A549 (cell line): ENCODE measurements at regions not wholly inside any gene's neighbourhood (a gene's known extent, or its start where the extent isn't known, plus 50 kb on each side); places are given as distances from the start of the nearest gene placed in this dataset.

ENCODE experiments used
- CBX2 ChIP-seq: fragments of 200-600 bp; sonication (generic); IDR thresholded peaks from 2 replicates; pipeline ENCODE4 v1.6.1; 2016; ENCODE audit warnings: low read depth, mild to moderate bottlenecking, borderline replicate concordance
- CHD2 ChIP-seq: fragments of 150-350 bp; IDR thresholded peaks from 2 replicates; pipeline ENCODE4 v1.6.1; 2014; ENCODE audit warnings: low read length; ENCODE audit not compliant: partially characterized antibody
- CHD4 ChIP-seq: fragments of 200-600 bp; sonication (generic); IDR thresholded peaks from 2 replicates; pipeline ENCODE4 v1.6.1; 2016; ENCODE audit warnings: antibody characterized with exemption, mild to moderate bottlenecking, borderline replicate concordance
- EP300 ChIP-seq, 2 experiments: fragments of >200 bp; sonication (Bioruptor Twin); formaldehyde crosslinking; IDR thresholded peaks; 2 replicates in 1 of 2; 3 replicates in 1 of 2; pipeline ENCODE4 v1.6.1; 2016 to 2017
- FOSB ChIP-seq: fragments of 250-450 bp; sonication (Bioruptor Pico); IDR thresholded peaks from 2 replicates; pipeline ENCODE4 v1.5.0; 2020; ENCODE audit warnings: mild to moderate bottlenecking, moderate library complexity
- MYC ChIP-seq: IDR thresholded peaks from 2 replicates; pipeline ENCODE4 v1.6.1; 2012; ENCODE audit warnings: mild to moderate bottlenecking, inconsistent platforms, low read length, improper control_type of control experiment, borderline replicate concordance
- NFE2L2 ChIP-seq: fragments of 150-350 bp; conservative IDR thresholded peaks from 2 replicates; pipeline ENCODE4 v1.6.1; 2014; ENCODE audit warnings: low read length
- PHF8 ChIP-seq: fragments of 200-600 bp; sonication (generic); IDR thresholded peaks from 2 replicates; pipeline ENCODE4 v1.6.1; 2016; ENCODE audit warnings: low read depth, mild to moderate bottlenecking, antibody characterized with exemption, moderate library complexity, borderline replicate concordance
- POLR2A ChIP-seq: IDR thresholded peaks from 2 replicates; pipeline ENCODE4 v1.6.1; 2012; ENCODE audit warnings: mild to moderate bottlenecking, low read length
- RCOR1 ChIP-seq: fragments of 150-350 bp; IDR thresholded peaks from 2 replicates; pipeline ENCODE4 v1.6.1; 2014; ENCODE audit warnings: antibody characterized with exemption, low read length, low read depth
- SMC3 ChIP-seq: fragments of >200 bp; sonication (Bioruptor Twin); formaldehyde crosslinking; IDR thresholded peaks from 3 replicates; pipeline ENCODE4 v1.6.1; 2018; ENCODE audit warnings: inconsistent platforms
- TF ChIP-seq, protein P1 (sequence below): fragments of 150-350 bp; IDR thresholded peaks from 2 replicates; pipeline ENCODE4 v1.6.1; 2014; ENCODE audit warnings: low read depth, mild to moderate bottlenecking, low read length
- TF ChIP-seq, protein P2 (sequence below): fragments of >200 bp; sonication (Bioruptor Twin); formaldehyde crosslinking; IDR thresholded peaks from 3 replicates; pipeline ENCODE4 v1.5.1; 2016
- TF ChIP-seq, protein P3 (sequence below): fragments of 450-650 bp; IDR thresholded peaks from 2 replicates; pipeline ENCODE4 v1.6.1; 2014; ENCODE audit warnings: antibody characterized with exemption

GRCh38 chr10:91023700-91024398 is 103.0 kb upstream of the ANKRD1 start:
- TF ChIP-seq CHD2 (no peak), CHD4 (no peak), POLR2A (no peak), NFE2L2 (no peak), FOSB (CRISPR knock-in tag) (no peak), EP300 (IDR thresholded peaks at IDR 0.05) (no peak), CBX2 (no peak), RCOR1 (no peak), SMC3 (no peak), PHF8 (no peak), MYC (no peak)
- TF ChIP-seq, protein P1, sequence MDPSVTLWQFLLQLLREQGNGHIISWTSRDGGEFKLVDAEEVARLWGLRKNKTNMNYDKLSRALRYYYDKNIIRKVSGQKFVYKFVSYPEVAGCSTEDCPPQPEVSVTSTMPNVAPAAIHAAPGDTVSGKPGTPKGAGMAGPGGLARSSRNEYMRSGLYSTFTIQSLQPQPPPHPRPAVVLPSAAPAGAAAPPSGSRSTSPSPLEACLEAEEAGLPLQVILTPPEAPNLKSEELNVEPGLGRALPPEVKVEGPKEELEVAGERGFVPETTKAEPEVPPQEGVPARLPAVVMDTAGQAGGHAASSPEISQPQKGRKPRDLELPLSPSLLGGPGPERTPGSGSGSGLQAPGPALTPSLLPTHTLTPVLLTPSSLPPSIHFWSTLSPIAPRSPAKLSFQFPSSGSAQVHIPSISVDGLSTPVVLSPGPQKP, result no peak
- TF ChIP-seq, protein P2, sequence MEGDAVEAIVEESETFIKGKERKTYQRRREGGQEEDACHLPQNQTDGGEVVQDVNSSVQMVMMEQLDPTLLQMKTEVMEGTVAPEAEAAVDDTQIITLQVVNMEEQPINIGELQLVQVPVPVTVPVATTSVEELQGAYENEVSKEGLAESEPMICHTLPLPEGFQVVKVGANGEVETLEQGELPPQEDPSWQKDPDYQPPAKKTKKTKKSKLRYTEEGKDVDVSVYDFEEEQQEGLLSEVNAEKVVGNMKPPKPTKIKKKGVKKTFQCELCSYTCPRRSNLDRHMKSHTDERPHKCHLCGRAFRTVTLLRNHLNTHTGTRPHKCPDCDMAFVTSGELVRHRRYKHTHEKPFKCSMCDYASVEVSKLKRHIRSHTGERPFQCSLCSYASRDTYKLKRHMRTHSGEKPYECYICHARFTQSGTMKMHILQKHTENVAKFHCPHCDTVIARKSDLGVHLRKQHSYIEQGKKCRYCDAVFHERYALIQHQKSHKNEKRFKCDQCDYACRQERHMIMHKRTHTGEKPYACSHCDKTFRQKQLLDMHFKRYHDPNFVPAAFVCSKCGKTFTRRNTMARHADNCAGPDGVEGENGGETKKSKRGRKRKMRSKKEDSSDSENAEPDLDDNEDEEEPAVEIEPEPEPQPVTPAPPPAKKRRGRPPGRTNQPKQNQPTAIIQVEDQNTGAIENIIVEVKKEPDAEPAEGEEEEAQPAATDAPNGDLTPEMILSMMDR, result no peak
- TF ChIP-seq, protein P3, sequence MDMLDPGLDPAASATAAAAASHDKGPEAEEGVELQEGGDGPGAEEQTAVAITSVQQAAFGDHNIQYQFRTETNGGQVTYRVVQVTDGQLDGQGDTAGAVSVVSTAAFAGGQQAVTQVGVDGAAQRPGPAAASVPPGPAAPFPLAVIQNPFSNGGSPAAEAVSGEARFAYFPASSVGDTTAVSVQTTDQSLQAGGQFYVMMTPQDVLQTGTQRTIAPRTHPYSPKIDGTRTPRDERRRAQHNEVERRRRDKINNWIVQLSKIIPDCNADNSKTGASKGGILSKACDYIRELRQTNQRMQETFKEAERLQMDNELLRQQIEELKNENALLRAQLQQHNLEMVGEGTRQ, result no peak
